B cell (primary cell): ENCODE measurements at regions not wholly inside any gene's neighbourhood (a gene's known extent, or its start where the extent isn't known, plus 50 kb on each side); places are given as distances from the start of the nearest gene placed in this dataset.

Experiments used
- ATAC-seq: fragments of 200-7000 bp; cut with Tn5 transposase; one replicate; pipeline ENCODE4 v1.10.0; 2021; ENCODE audit warnings: low read depth, mild to moderate bottlenecking, moderate number of reproducible peaks, moderate library complexity
- CTCF ChIA-PET: fragments of 350-600 bp; sonication (Branson Sonifier 250); formaldehyde crosslinking; loops from one replicate; lab custom pipeline; 2021; ENCODE audit warnings: antibody characterized with exemption, inconsistent platforms; lab: Charles Lee
- POLR2A ChIA-PET: fragments of 350-600 bp; sonication (Branson Sonifier 250); formaldehyde crosslinking; loops from one replicate; lab custom pipeline; 2021; ENCODE audit warnings: antibody characterized with exemption; lab: Charles Lee
- DNase-seq: peaks from one replicate; pipeline ENCODE4 v3.0.0; 2013
- H2AFZ ChIP-seq: 2 replicates; pipeline ENCODE4 v1.6.1; 2012; ENCODE audit warnings: mild to moderate bottlenecking, low read depth, low read length; ENCODE audit not compliant: insufficient read depth, poor library complexity, severe bottlenecking
- H3K27ac ChIP-seq, 2 donors: 1 replicate in 1 of 2; 2 replicates in 1 of 2; pipeline ENCODE4 v1.5.1; 2012 to 2013; ENCODE audit warnings: low read length in 2 of 2, mild to moderate bottlenecking in 2 of 2, moderate library complexity in 1 of 2
- H3K27me3 ChIP-seq, 4 experiments: fragments of 200-600 bp in 1 of 4; sonication (generic) in 1 of 4; replicated peaks in 1 of 4; 1 replicate in 2 of 4; 2 replicates in 2 of 4; pipeline versions ENCODE4 v1.6.1 to v1.7.0; 2013 to 2016; ENCODE audit warnings: low read length in 3 of 4, mild to moderate bottlenecking in 2 of 4, mixed read lengths in 1 of 4, moderate library complexity in 1 of 4; ENCODE audit not compliant: insufficient read depth in 4 of 4, control insufficient read depth in 3 of 4; ENCODE audit errors: control extremely low read depth in 1 of 4
- H3K36me3 ChIP-seq, 2 experiments: replicated peaks in 1 of 2; 1 replicate in 1 of 2; 2 replicates in 1 of 2; pipeline versions ENCODE4 v1.6.1 to v1.7.1; 2013; ENCODE audit warnings: low read length in 1 of 2; ENCODE audit not compliant: insufficient read depth in 2 of 2, control insufficient read depth in 1 of 2; ENCODE audit errors: control extremely low read depth in 1 of 2, extremely low read depth in 1 of 2
- H3K4me1 ChIP-seq, 2 donors: fragments of 200-600 bp in 1 of 2; sonication (generic) in 1 of 2; 1 replicate in 1 of 2; 2 replicates in 1 of 2; pipeline versions ENCODE4 v1.5.1 to v1.6.1; 2013 to 2017; ENCODE audit warnings: low read length in 2 of 2; ENCODE audit not compliant: control insufficient read depth in 2 of 2, insufficient read depth in 2 of 2
- H3K4me2 ChIP-seq: replicated peaks from 2 replicates; pipeline ENCODE3; 2012; ENCODE audit warnings: mild to moderate bottlenecking, low read depth, low read length; ENCODE audit not compliant: poor library complexity, severe bottlenecking
- H3K4me3 ChIP-seq, 5 experiments: fragments of 200-600 bp in 1 of 5; sonication (generic) in 1 of 5; 1 replicate in 3 of 5; 2 replicates in 2 of 5; pipeline versions ENCODE4 v1.5.1 to v1.7.0; 2011 to 2016; ENCODE audit warnings: low read length in 4 of 5, mild to moderate bottlenecking in 4 of 5, low read depth in 2 of 5, control low read depth in 1 of 5, moderate library complexity in 1 of 5; ENCODE audit not compliant: insufficient read depth in 1 of 5; ENCODE audit errors: control extremely low read depth in 1 of 5, extremely low read depth in 1 of 5
- H3K79me2 ChIP-seq: fragments of 200-600 bp; sonication (generic); one replicate; pipeline ENCODE4 v1.6.0; 2016; ENCODE audit warnings: low read length; ENCODE audit not compliant: control insufficient read depth, insufficient read depth
- H3K9ac ChIP-seq: fragments of 200-600 bp; sonication (generic); 2 replicates; pipeline ENCODE4 v1.6.1; 2017; ENCODE audit warnings: mild to moderate bottlenecking, low read length, moderate library complexity
- H3K9me3 ChIP-seq, 3 donors: one replicate each; pipeline versions ENCODE4 v1.6.1 to v1.7.1; 2013; ENCODE audit warnings: low read length in 2 of 3; ENCODE audit not compliant: control insufficient read depth in 2 of 3, insufficient read depth in 1 of 3; ENCODE audit errors: control extremely low read depth in 1 of 3
- H4K20me1 ChIP-seq: 2 replicates; pipeline ENCODE4 v1.6.0; 2012; ENCODE audit warnings: mild to moderate bottlenecking, low read length; ENCODE audit not compliant: insufficient read depth, control insufficient read depth, poor library complexity, severe bottlenecking
- H3K27ac Mint-ChIP-seq: one replicate; pipeline ENCODE4 v1.8.0; 2021; ENCODE audit warnings: mixed read lengths
- H3K27me3 Mint-ChIP-seq: one replicate; pipeline ENCODE4 v1.8.0; 2021; ENCODE audit warnings: mixed read lengths
- H3K4me1 Mint-ChIP-seq: one replicate; pipeline ENCODE4 v1.8.0; 2021; ENCODE audit warnings: mixed read lengths
- H3K4me3 Mint-ChIP-seq: one replicate; pipeline ENCODE4 v1.8.0; 2021; ENCODE audit warnings: mixed read lengths
- H3K9me3 Mint-ChIP-seq: one replicate; pipeline ENCODE4 v1.8.0; 2022; ENCODE audit warnings: mixed read lengths; ENCODE audit not compliant: insufficient read depth
- EZH2 ChIP-seq: IDR thresholded peaks from 2 replicates; pipeline ENCODE4 v1.6.1; 2012; ENCODE audit warnings: borderline replicate concordance, low read depth, mild to moderate bottlenecking, moderate library complexity, low read length; ENCODE audit not compliant: insufficient read depth, poor library complexity, severe bottlenecking
- WGBS: methylation state at CpG from one replicate; pipeline ENCODE4 v1.1.5; 2013; ENCODE audit warnings: missing lambda C conversion rate; ENCODE audit not compliant: insufficient coverage; 5-methylcytosine and 5-hydroxymethylcytosine counted together
- intact Hi-C: fragments of 100-400 bp; cut with micrococcal nuclease; formaldehyde crosslinking; loops from one replicate; pipeline ENCODE4 v1.10.0; 2022
- TF ChIP-seq, protein P1 (sequence below): fragments of 200-600 bp; IDR thresholded peaks from one replicate; pipeline ENCODE4 v1.8.0; 2022; ENCODE audit warnings: antibody characterized with exemption, mild to moderate bottlenecking

DNA sequence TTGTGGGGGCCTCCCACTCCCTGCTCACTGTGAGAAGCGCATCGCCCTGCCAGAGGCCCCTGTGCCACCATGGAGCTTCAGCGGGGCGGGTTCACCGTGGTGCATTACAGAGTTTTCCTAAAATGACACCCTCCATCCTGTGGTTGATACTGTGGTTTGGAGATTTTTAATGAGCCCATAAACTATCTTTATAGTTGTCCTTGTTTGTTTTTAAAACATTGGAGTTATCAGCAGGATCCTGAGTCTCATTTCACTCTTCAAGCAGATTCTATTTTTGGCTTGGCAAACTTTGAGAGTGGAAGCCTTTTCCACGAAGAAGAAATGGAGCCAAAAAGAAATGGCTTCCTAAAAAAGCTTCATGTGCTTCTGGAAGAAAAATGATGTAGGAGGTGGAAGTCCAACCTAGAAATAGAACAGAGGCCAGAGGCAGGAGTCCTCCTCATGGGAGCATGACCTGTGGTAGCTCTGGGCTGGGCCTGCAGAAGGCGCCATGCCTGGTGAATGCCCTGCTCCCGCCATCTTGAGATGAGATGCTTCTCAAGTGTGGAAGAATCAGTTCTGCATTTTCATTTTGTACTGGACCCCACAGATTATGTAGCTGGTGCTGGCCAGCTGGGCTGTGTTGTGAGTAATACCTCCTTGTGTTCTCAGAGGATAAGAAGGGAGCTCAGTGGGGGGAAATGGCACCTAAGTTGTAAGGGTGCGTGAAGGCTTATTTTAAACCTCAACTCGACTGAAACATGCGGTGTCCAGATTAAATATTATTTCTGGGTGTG lies 79.0 kb upstream of the RAI14 start:
- Mint-ChIP-seq H3K9me3 (no peaks in the 10 kb centered on the region), H3K4me1 (no peaks in the 10 kb centered on the region), H3K27me3 (peaks cover 3% of the 10 kb centered on the region), H3K27ac (no peak overlapping the region), H3K4me3 (no peak overlapping the region)
- Histone ChIP-seq H3K4me2 (no peak overlapping the region), H3K36me3 (no peaks in the 10 kb centered on the region), H3K27ac (no peak overlapping the region), H3K9me3 (peaks cover 0 to 7% (median 0%) of the 10 kb centered on the region in 3 donors), H4K20me1 (no peaks in the 10 kb centered on the region), H3K4me1 (no peaks in the 10 kb centered on the region), H3K27me3 (no peaks in the 10 kb centered on the region), H3K79me2 (no peaks in the 10 kb centered on the region), H3K9ac (no peak overlapping the region), H2AFZ (no peak overlapping the region), H3K4me3 (no peak overlapping the region)
- no peak for ATAC-seq
- WGBS = 94% methylated on average over 6 of the region's 11 CpGs
- intact Hi-C loops = no loop called here
- CTCF ChIA-PET = interaction anchor here (0.6 kb wide), 1 partner anchor 617 kb away, joined by 3 read pairs; no protein-coding TSS in a partner anchor
- no peak for TF ChIP-seq EZH2
- TF ChIP-seq, protein P1, sequence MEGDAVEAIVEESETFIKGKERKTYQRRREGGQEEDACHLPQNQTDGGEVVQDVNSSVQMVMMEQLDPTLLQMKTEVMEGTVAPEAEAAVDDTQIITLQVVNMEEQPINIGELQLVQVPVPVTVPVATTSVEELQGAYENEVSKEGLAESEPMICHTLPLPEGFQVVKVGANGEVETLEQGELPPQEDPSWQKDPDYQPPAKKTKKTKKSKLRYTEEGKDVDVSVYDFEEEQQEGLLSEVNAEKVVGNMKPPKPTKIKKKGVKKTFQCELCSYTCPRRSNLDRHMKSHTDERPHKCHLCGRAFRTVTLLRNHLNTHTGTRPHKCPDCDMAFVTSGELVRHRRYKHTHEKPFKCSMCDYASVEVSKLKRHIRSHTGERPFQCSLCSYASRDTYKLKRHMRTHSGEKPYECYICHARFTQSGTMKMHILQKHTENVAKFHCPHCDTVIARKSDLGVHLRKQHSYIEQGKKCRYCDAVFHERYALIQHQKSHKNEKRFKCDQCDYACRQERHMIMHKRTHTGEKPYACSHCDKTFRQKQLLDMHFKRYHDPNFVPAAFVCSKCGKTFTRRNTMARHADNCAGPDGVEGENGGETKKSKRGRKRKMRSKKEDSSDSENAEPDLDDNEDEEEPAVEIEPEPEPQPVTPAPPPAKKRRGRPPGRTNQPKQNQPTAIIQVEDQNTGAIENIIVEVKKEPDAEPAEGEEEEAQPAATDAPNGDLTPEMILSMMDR = no peak
- DNase-seq = no peak
- POLR2A ChIA-PET = no interaction called here

DNA sequence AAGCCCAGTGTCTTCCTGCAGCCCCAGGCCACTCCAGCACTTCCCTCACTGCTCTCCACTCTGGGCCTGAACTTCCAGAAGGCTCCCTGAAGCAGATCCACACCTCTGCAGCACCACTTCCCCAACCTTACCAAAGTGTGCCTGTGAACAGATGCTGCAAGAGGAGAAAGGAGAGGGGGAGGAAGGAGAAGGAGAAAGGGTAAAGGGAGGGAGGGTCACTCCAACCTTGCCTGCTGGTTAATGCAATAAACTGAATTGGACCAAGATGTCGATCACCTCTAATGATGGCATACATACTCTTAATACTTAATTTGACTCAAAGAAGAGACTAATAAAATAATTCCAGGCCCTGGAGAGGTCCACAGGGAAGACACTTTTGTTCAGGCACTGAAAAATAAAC lies 77.2 kb upstream of the RAI14 start:
- DNase-seq (no peak), ATAC-seq (no peak)
- POLR2A ChIA-PET = no interaction called here
- no peaks in the 10 kb centered on the region for H3K9me3 Mint-ChIP-seq
- peaks cover 2% of the 10 kb centered on the region for H3K4me1 Mint-ChIP-seq
- Histone ChIP-seq H4K20me1 (no peaks in the 10 kb centered on the region), H3K36me3 (no peaks in the 10 kb centered on the region), H3K9me3 (peaks cover 0 to 7% (median 0%) of the 10 kb centered on the region in 3 donors), H3K4me1 (no peaks in the 10 kb centered on the region), H3K9ac (no peak overlapping the region), H3K27ac (no peak overlapping the region), H3K27me3 (no peaks in the 10 kb centered on the region), H3K4me2 (no peak overlapping the region), H3K79me2 (no peaks in the 10 kb centered on the region), H2AFZ (no peak overlapping the region), H3K4me3 (no peak overlapping the region)
- WGBS = no CpG with 5 or more reads among the region's 1 CpG
- TF ChIP-seq, protein P1 = no peak
- no peak for TF ChIP-seq EZH2
- intact Hi-C loops = no loop called here
- no peak overlapping the region for H3K27ac Mint-ChIP-seq
- H3K4me3 Mint-ChIP-seq = no peak overlapping the region
- CTCF ChIA-PET = no interaction called here
- peaks cover 7% of the 10 kb centered on the region for H3K27me3 Mint-ChIP-seq
